ENCODE measurements at regions not wholly inside any gene's neighbourhood (a gene's known extent, or its start where the extent isn't known, plus 50 kb on each side); places are given as distances from the start of the nearest gene placed in this dataset.
"Not testable (repeated sequence)": the region's sequence is repeated elsewhere in the genome, so short reads cannot be mapped to it uniquely, and the experiment has no call there.

DNA sequence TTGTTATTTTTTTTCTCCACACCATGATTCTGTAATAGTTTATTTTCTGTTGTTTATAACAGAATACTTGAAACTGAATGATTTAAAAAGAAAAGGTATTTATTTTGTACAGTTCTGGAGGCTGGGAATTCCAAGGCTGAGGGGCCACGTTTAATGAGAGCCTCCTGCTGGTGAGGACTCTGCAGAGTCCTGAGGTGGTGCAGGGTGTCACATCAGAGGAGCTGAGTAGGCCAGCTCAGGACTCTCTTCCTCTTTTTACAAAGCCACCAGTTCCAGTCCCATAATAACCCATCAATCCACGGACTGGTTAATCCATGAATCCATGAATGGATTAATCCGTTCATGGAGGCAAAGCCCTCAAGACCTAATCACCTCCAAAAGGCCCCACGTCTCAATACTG, 71.6 kb downstream of the TFAP2A start:
- Mint-ChIP-seq H3K27me3 (peaks cover 3 to 42% (median 20%) of the 10 kb centered on the region in 5 donors), H3K4me1 (no peaks in the 10 kb centered on the region), H3K27ac (no peak overlapping the region), H3K4me3 (no peak overlapping the region), H3K9me3 (peaks cover 0 to 6% (median 0%) of the 10 kb centered on the region in 9 donors), H3K36me3 (peaks cover 0 to 6% (median 0%) of the 10 kb centered on the region in 3 donors)
- DNase-seq (no peak), ATAC-seq (no peak)
- POLR2A ChIA-PET, result no interaction called here

DNA sequence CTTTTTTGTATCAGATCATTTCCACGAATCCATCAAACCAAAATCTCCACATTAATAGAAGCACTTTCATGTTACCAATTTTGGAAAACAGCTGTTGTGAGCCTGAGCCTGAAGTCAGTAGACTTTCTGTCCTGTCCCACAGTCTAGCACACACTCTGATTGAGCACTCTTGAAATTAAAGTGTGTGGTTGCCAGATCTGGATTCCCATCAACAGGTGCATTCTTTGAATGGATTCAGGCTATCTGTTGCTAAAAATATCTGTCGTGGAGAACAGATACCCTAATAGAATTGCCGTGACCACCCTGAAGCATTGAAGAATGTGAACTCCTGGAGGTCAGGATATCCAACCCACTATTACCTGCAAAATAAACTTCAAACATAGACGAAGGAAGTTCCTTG, 73.3 kb downstream of the TFAP2A start:
- no peaks in the 10 kb centered on the region for H3K4me1 Mint-ChIP-seq

DNA sequence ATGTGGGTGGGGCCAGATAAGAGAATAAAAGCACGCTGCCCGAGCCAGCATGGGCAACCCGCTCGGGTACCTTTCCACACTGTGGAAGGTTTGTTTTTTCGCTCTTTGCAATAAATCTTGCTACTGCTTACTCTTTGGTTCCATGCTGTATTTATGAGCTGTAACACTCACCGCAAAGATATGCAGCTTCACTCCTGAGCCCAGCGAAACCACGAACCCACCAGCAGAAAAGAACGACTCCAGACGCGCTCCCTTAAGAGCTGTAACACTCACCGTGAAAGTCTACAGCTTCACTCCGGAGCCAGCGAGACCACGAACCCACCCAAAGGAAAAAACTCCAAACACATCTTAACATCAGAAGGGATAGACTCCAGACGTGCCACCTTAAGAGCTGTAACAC, 76.7 kb downstream of the TFAP2A start:
- Mint-ChIP-seq H3K27ac (no peak overlapping the region), H3K4me3 (no peak overlapping the region), H3K9me3 (peaks cover 0 to 4% (median 0%) of the 10 kb centered on the region in 9 donors), H3K27me3 (peaks cover 0 to 15% (median 8%) of the 10 kb centered on the region in 5 donors), H3K36me3 (peaks cover 0 to 4% (median 0%) of the 10 kb centered on the region in 3 donors), H3K4me1 (no peaks in the 10 kb centered on the region)
- ATAC-seq (no peak), DNase-seq (no peak)
- POLR2A ChIA-PET, result no interaction called here

More for the DNA sequence above, 73.3 kb downstream of the TFAP2A start:
- no peak overlapping the region for H3K4me3 Mint-ChIP-seq
- no peak overlapping the region for H3K27ac Mint-ChIP-seq
- H3K27me3 Mint-ChIP-seq, result peaks cover 3 to 31% (median 18%) of the 10 kb centered on the region in 5 donors
- H3K36me3 Mint-ChIP-seq, result peaks cover 0 to 4% (median 0%) of the 10 kb centered on the region in 3 donors
- POLR2A ChIA-PET, result no interaction called here
- no peak for DNase-seq
- no peak for ATAC-seq
- H3K9me3 Mint-ChIP-seq, result peaks cover 0 to 4% (median 0%) of the 10 kb centered on the region in 9 donors

DNA sequence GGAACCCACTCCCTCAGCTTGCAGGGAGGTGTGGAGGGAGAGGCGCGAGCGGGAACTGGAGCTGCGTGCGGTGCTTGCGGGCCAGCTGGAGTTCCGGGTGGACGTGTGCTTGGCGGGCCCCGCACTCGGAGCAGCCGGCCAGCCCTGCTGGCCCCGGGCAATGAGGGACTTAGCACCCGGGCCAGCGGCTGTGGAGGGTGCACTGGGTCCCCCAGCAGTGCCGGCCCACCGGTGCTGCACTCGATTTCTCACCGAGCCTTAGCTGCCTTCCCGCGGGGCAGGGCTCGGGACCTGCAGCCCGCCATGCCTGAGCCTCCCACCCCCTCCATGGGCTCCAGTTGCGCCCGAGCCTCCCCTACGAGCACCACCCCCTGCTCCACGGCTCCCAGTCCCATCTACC, 77.5 kb downstream of the TFAP2A start:
- ATAC-seq, H3K4me1 Mint-ChIP-seq, DNase-seq, H3K36me3 Mint-ChIP-seq, H3K9me3 Mint-ChIP-seq, POLR2A ChIA-PET, H3K4me3 Mint-ChIP-seq, H3K27ac Mint-ChIP-seq: not testable (repeated sequence)
- peaks cover 0 to 16% (median 6%) of the 10 kb centered on the region in 5 donors for H3K27me3 Mint-ChIP-seq

DNA sequence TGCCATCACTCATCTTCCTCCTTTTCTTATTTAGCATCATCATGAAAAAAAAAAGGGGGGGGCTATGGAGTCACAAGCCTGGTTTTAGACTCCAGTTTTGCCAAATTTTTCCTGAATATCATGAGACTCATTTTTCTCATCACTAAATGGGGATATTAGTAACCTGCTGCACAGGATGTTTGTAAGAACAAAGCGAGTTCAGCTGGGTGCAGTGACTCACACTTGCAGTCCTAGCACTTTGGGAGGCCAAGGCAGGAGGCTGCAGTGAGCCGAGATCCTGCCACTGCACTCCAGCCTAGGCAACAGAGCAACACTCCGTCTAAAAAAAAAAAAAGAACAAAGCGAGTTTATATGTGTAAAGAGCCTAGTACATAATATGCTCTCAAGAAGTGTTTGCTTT, 82.8 kb downstream of the TFAP2A start:
- ATAC-seq, result no peak
- Mint-ChIP-seq H3K4me1 (no peaks in the 10 kb centered on the region), H3K36me3 (peaks cover 0 to 4% (median 0%) of the 10 kb centered on the region in 3 donors), H3K9me3 (peaks cover 0 to 4% (median 0%) of the 10 kb centered on the region in 9 donors), H3K4me3 (no peak overlapping the region), H3K27me3 (peaks cover 0 to 11% (median 2%) of the 10 kb centered on the region in 5 donors), H3K27ac (no peak overlapping the region)
- POLR2A ChIA-PET, result no interaction called here
- no peak for DNase-seq

DNA sequence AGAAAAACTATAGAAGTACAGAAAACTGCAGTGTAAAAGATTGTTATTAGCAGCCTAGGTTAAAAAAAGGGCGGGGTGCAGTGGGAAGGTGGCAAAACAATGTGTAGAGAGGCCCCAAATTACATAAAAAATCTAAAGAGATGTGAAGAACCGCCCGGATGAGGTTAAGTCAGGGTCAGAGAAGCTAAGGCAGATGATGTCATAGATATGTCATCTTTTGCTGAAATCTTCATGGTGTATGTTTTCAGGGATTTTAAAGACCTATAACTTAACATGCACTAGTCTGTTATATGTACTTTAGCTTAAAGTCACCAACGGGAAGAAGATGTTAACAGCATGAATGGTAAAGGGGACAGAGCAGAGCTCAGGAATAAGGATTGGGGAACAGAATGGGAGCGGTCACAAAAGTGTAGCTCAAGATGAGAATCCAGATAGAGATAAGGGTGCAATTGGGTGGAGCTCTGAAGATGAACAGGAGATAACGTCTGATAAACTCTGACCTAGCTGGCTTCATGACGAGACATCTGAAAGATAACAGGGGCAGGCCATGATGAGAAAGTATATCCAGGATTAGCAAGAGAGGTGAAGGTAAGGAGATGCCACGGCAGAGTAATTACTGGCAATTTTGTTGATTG, 83.4 kb downstream of the TFAP2A start:
- no peak overlapping the region for H3K27ac Mint-ChIP-seq
- no peak for ATAC-seq
- H3K36me3 Mint-ChIP-seq, result no peaks in the 10 kb centered on the region
- peaks cover 0 to 5% (median 2%) of the 10 kb centered on the region in 5 donors for H3K27me3 Mint-ChIP-seq
- H3K9me3 Mint-ChIP-seq, result no peaks in the 10 kb centered on the region
- H3K4me3 Mint-ChIP-seq, result no peak overlapping the region
- POLR2A ChIA-PET, result no interaction called here
- H3K4me1 Mint-ChIP-seq, result no peaks in the 10 kb centered on the region
- DNase-seq, result no peak

DNA sequence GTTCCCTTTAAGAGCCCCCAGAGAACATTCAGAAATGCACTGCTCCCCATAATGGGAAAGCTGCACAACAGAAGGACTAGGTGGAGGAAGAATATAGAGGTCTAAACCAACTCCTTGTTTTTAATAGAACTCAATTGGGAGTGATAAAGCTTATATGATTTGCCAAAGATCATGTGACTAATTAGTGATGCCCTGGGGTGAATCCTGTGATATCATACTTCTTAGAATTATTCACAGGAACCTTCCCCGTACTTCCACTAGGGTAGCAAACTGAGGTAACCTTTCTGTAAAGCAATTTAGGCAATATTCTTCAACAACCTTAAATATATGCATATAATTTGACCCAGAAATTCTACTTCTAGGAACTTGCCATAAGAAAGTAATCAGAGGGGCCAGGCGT, 84.4 kb downstream of the TFAP2A start:
- Mint-ChIP-seq H3K4me1 (no peaks in the 10 kb centered on the region), H3K9me3 (no peaks in the 10 kb centered on the region), H3K36me3 (no peaks in the 10 kb centered on the region), H3K27me3 (peaks cover 0 to 9% (median 3%) of the 10 kb centered on the region in 5 donors), H3K27ac (no peak overlapping the region), H3K4me3 (no peak overlapping the region)
- no peak for ATAC-seq
- POLR2A ChIA-PET, result no interaction called here
- no peak for DNase-seq

DNA sequence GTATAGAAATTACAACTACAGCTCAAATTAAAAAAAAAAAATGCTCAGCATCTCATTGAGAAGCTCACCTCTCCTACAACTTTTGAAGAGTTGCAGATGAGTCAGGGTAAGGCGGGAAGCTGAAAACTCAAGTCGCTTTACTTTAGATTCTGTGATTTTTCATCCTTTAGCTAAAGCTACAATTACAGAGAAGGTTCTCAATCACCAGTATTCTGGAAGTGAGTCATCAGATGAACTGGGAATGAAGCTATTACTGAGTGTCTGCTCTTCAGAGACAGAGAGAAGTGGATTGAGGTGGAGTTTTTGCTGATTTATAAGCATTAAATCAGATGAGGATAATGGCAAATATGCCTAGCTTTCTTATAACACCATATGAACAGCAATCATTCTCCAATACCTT, 91.9 kb downstream of the TFAP2A start:
- no peaks in the 10 kb centered on the region for H3K36me3 Mint-ChIP-seq
- peaks cover 0 to 20% (median 5%) of the 10 kb centered on the region in 5 donors for H3K27me3 Mint-ChIP-seq
- DNase-seq (no peak), ATAC-seq (no peak)
- no peaks in the 10 kb centered on the region for H3K4me1 Mint-ChIP-seq
- peaks cover 0 to 4% (median 0%) of the 10 kb centered on the region in 9 donors for H3K9me3 Mint-ChIP-seq
- POLR2A ChIA-PET, result interaction anchor here (0.5 kb wide), 1 partner anchor 371 kb away, joined by 5 read pairs; the partner anchor contains the start of gene C6orf52
- no peak overlapping the region for H3K27ac Mint-ChIP-seq
- H3K4me3 Mint-ChIP-seq, result no peak overlapping the region

DNA sequence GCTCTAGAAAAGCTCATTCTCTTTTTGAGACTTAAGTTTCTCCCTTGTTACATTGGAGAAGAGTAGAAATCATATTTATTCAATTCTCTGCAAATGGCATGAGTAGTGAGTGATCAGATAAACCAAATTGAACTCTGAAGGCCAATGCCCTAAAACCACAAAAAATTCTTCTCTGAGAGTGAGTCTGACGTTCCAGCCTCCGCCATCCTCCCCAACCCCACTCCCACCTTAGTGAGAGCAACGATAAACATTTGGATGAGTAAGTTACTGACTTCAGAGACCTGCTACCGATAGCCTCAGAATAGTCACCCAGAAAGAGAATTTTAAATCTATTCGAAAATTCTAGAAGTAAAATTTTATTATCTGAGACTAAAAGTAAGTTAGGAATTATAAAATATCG, 94.6 kb downstream of the TFAP2A start:
- DNase-seq (no peak), ATAC-seq (no peak)
- Mint-ChIP-seq H3K9me3 (peaks cover 0 to 4% (median 0%) of the 10 kb centered on the region in 9 donors), H3K4me1 (no peaks in the 10 kb centered on the region), H3K27me3 (peaks cover 0 to 22% (median 10%) of the 10 kb centered on the region in 5 donors), H3K27ac (no peak overlapping the region), H3K4me3 (no peak overlapping the region), H3K36me3 (no peaks in the 10 kb centered on the region)
- POLR2A ChIA-PET, result no interaction called here

DNA sequence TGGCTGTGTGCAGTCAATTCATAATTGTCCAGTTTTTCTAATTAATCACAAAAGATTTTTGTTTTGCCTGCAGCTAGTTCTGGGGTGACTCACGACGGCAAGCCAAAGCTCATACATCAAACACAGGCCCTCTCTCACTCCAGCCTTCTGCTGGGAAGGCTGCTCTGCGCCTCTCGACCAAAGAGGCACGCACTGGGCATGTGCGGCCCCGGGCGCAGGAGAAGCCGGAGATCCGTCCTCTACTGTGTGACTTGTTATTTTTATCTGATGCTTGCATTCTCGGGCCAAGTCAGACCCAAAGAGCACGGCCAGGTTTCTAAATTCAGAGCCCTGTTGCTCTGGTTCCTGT, 98.5 kb downstream of the TFAP2A start:
- H3K4me3 Mint-ChIP-seq, result no peak overlapping the region
- H3K27me3 Mint-ChIP-seq, result peaks cover 0 to 22% (median 11%) of the 10 kb centered on the region in 5 donors
- ATAC-seq (no peak), DNase-seq (no peak)
- H3K27ac Mint-ChIP-seq, result no peak overlapping the region
- H3K9me3 Mint-ChIP-seq, result peaks cover 0 to 4% (median 0%) of the 10 kb centered on the region in 9 donors
- H3K36me3 Mint-ChIP-seq, result no peaks in the 10 kb centered on the region
- POLR2A ChIA-PET, result no interaction called here
- H3K4me1 Mint-ChIP-seq, result no peaks in the 10 kb centered on the region

DNA sequence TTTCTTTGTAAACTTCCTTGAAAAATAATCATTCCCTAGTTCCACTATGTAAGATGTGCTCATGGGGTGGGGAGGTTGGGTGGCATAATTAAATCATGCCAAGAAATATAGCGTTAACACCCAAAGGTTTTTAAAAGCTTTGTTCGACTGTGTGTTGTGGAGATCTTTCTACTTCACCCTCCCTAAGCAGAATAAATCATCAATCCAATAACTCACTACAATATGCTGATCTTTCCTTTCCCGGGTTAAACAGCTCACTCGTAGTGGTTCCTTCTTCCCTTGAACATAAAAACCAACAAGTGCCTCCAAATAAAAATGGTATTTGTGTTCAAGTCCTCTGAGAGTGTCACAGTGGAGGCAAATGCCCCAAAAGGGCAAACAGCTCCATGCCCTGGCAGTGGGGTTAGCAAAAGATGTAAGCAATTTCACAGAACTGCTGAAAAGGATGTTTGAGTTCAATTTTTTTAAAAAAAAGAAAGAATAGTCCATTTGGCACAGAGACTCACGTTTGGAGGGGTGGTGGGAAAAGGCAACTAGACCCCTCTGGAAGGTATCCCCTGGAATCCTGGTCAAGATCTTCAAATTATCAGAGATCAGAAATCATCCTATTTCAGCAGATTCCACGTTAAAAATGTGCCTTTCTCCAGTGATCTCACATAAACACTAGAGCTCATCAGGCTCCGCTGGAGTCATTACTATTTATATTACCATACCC, 99.1 kb downstream of the TFAP2A start:
- ATAC-seq, result no peak
- Mint-ChIP-seq H3K27ac (no peak overlapping the region), H3K9me3 (peaks cover 0 to 4% (median 0%) of the 10 kb centered on the region in 9 donors), H3K27me3 (peaks cover 0 to 22% (median 11%) of the 10 kb centered on the region in 5 donors), H3K4me3 (no peak overlapping the region), H3K4me1 (no peaks in the 10 kb centered on the region), H3K36me3 (no peaks in the 10 kb centered on the region)
- DNase-seq, result no peak
- POLR2A ChIA-PET, result no interaction called here

DNA sequence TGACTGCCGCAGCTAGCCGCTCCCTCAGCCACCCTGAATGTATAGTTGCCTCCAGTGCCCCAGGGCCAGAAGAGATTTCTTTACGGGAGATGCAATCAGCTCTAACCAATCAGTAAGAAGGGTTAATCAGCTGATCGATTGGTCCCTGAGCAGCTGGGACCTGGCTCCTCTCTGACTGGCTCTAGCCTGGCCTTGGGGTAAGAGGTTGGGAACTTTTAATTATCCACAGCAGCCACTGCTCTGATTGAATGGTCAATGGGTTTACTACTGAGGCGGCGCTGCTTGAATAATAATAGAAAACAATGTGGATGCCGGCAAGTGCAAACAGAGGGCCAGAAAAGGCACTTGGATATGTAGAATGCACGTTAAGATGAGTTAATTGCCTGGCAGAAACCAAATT, 99.8 kb downstream of the TFAP2A start:
- no peaks in the 10 kb centered on the region for H3K36me3 Mint-ChIP-seq
- H3K9me3 Mint-ChIP-seq, result peaks cover 0 to 4% (median 0%) of the 10 kb centered on the region in 9 donors
- POLR2A ChIA-PET, result no interaction called here
- ATAC-seq (no peak), DNase-seq (no peak)
- H3K4me1 Mint-ChIP-seq, result no peaks in the 10 kb centered on the region
- H3K4me3 Mint-ChIP-seq, result no peak overlapping the region
- H3K27me3 Mint-ChIP-seq, result peaks cover 0 to 22% (median 13%) of the 10 kb centered on the region in 5 donors
- no peak overlapping the region for H3K27ac Mint-ChIP-seq

DNA sequence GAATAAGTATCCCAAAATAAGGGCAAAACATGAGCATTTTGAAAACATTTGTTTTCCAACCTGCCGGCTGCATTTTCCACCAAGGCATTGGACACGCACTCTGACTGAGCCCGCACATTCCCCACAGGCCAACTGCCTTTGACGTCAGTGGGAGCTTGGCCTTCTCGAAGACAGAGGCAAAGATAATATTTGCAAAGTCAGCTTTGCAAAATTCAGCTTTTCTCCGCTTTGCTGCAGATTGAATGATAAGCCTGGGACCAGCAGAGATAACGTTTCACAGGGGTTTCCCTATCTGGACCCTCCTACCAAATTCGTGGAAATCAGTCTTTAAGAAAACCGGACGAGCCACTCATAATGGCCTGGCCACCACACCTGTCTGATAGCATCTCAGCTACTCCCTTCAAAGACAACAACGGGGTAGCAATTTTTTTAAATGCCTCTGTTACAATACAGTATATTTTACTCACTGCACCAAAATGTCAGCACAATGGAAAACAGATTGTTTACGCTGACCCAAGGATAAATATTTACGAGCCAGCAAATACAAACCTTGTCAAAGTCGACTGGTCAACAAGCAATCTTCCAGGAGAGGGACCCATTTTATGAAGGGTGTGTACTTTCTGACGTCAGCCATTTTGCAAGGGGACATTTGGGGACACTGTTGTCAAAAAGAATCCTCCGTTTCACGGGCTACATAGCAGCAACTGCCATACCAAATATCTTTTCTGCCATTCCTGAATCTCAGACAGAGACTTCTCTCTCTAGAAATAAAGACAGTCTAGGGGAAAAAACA, 100.5 kb downstream of the TFAP2A start:
- Mint-ChIP-seq H3K9me3 (peaks cover 0 to 4% (median 0%) of the 10 kb centered on the region in 9 donors), H3K4me1 (no peaks in the 10 kb centered on the region), H3K27ac (no peak overlapping the region), H3K36me3 (no peaks in the 10 kb centered on the region), H3K27me3 (peaks cover 0 to 22% (median 13%) of the 10 kb centered on the region in 5 donors), H3K4me3 (no peak overlapping the region)
- DNase-seq, result no peak
- ATAC-seq, result no peak
- POLR2A ChIA-PET, result no interaction called here

All from naive thymus-derived CD8-positive, alpha-beta T cell (primary cell).